OCI-LY7 (cell line): ENCODE measurements at regions not wholly inside any gene's neighbourhood (a gene's known extent, or its start where the extent isn't known, plus 50 kb on each side); places are given as distances from the start of the nearest gene placed in this dataset.

Experiments used
- BruUV-seq: library from RNA; stranded (reverse); fragments of 400-500 nt; replicated peaks from 2 replicates; lab custom pipeline; 2021; lab: Mats Ljungman, UMichigan
- CTCF ChIA-PET: fragments of 300-600 bp; sonication (Branson Sonifier 250); formaldehyde crosslinking; loops from one replicate; lab custom pipeline; 2022; ENCODE audit warnings: antibody characterized with exemption; ENCODE audit not compliant: unreplicated experiment; lab: Charles Lee
- POLR2A ChIA-PET: fragments of 300-600 bp; sonication (Branson Sonifier 250); formaldehyde crosslinking; loops from one replicate; lab custom pipeline; 2022; ENCODE audit warnings: antibody characterized with exemption; lab: Charles Lee
- DNase-seq: peaks from one replicate; pipeline ENCODE4 v3.0.0-alpha.2; 2015; ENCODE audit warnings: low spot score
- H2AFZ ChIP-seq: fragments of 200-600 bp; sonication (generic), shearing (Covaris generic); 2 replicates; pipeline ENCODE4 v1.6.1; 2014; ENCODE audit warnings: mild to moderate bottlenecking, antibody characterized with exemption, low read length, moderate library complexity
- H3K27ac ChIP-seq: fragments of 200-600 bp; sonication (generic); 2 replicates; pipeline ENCODE4 v1.5.1; 2014; ENCODE audit warnings: mixed run types, low read depth, mild to moderate bottlenecking, moderate library complexity, low read length, inconsistent platforms; ENCODE audit not compliant: poor library complexity, severe bottlenecking
- H3K36me3 ChIP-seq: fragments of 200-600 bp; sonication (generic); 2 replicates; pipeline ENCODE4 v1.6.1; 2014; ENCODE audit warnings: mild to moderate bottlenecking, antibody characterized with exemption, low read length, moderate library complexity, mixed read lengths; ENCODE audit not compliant: insufficient read depth
- H3K4me1 ChIP-seq: fragments of 200-600 bp; sonication (generic); 2 replicates; pipeline ENCODE4 v1.5.1; 2014; ENCODE audit warnings: mild to moderate bottlenecking, low read length; ENCODE audit not compliant: insufficient read depth, poor library complexity, severe bottlenecking
- H3K4me2 ChIP-seq: fragments of 200-600 bp; sonication (generic); 2 replicates; pipeline ENCODE4 v1.6.1; 2014; ENCODE audit warnings: mild to moderate bottlenecking, low read length
- H3K4me3 ChIP-seq: fragments of 200-600 bp; sonication (generic); 2 replicates; pipeline ENCODE4 v1.5.1; 2014; ENCODE audit warnings: mild to moderate bottlenecking, low read depth, low read length; ENCODE audit not compliant: poor library complexity, severe bottlenecking
- H3K79me2 ChIP-seq: fragments of 200-600 bp; sonication (generic); 2 replicates; pipeline ENCODE4 v1.6.1; 2016; ENCODE audit warnings: low read depth, mild to moderate bottlenecking, low read length, moderate library complexity, mixed read lengths; ENCODE audit not compliant: insufficient read depth
- H3K9me2 ChIP-seq: fragments of 200-600 bp; sonication (generic); 2 replicates; pipeline ENCODE4 v1.6.1; 2016; ENCODE audit warnings: mild to moderate bottlenecking, low read length, mixed read lengths; ENCODE audit not compliant: insufficient read depth
- H3K9me3 ChIP-seq: fragments of 200-600 bp; sonication (generic); 2 replicates; pipeline ENCODE4 v1.6.1; 2014; ENCODE audit warnings: mild to moderate bottlenecking, mixed run types, low read length, mixed read lengths
- H4K20me1 ChIP-seq: fragments of 200-600 bp; sonication (generic); 2 replicates; pipeline ENCODE4 v1.6.1; 2014; ENCODE audit warnings: mild to moderate bottlenecking, antibody characterized with exemption, low read length, moderate library complexity, mixed read lengths; ENCODE audit not compliant: insufficient read depth
- CTCF ChIP-seq: fragments of 200-600 bp; sonication (generic); conservative IDR thresholded peaks from 2 replicates; pipeline ENCODE4 v1.5.1; 2014; ENCODE audit warnings: mild to moderate bottlenecking, antibody characterized with exemption, low read length, moderate library complexity, mixed read lengths
- EZH2phosphoT487 ChIP-seq: fragments of 200-600 bp; sonication (generic); IDR thresholded peaks from 2 replicates; pipeline ENCODE4 v1.6.1; 2018; ENCODE audit warnings: low read depth, borderline replicate concordance, mild to moderate bottlenecking, mixed run types, antibody characterized with exemption, low read length, moderate library complexity, mixed read lengths
- intact Hi-C: fragments of 100-400 bp; cut with micrococcal nuclease; formaldehyde crosslinking; loops from one replicate; pipeline ENCODE4 v1.10.0; 2022; ENCODE audit not compliant: unreplicated experiment

- DNase-seq, result no peak
- Histone ChIP-seq H3K27ac (no peak overlapping the region), H3K9me3 (no peaks in the 10 kb centered on the region), H3K9me2 (no peaks in the 10 kb centered on the region), H3K79me2 (no peaks in the 10 kb centered on the region), H2AFZ (no peak overlapping the region), H4K20me1 (no peaks in the 10 kb centered on the region; the same call in 1 of the 2 replicates), H3K4me2 (no peak overlapping the region), H3K36me3 (peaks cover 3% of the 10 kb centered on the region; the same call in 1 of the 2 replicates), H3K4me3 (no peak overlapping the region), H3K4me1 (no peaks in the 10 kb centered on the region)
- POLR2A ChIA-PET, result interaction anchor here (0.6 to 0.7 kb wide), 2 partner anchors 587 to 970 kb away, joined by 3 to 4 read pairs; no protein-coding TSS in a partner anchor
- BruUV-seq, result no TSS peak
- CTCF ChIA-PET, result no interaction called here
- intact Hi-C loops, result no loop called here
- TF ChIP-seq CTCF (no peak), EZH2phosphoT487 (no peak)
Measured at GRCh38 chr2:16568998-16569784, 96.4 kb downstream of the CYRIA start.

- ChIA-PET CTCF (no interaction called here), POLR2A (no interaction called here)
- TF ChIP-seq EZH2phosphoT487 (no peak), CTCF (no peak)
- Histone ChIP-seq H3K9me3 (no peaks in the 10 kb centered on the region), H3K9me2 (no peaks in the 10 kb centered on the region), H4K20me1 (no peaks in the 10 kb centered on the region; the same call in 1 of the 2 replicates), H3K36me3 (peaks cover 5% of the 10 kb centered on the region; the same call in 1 of the 2 replicates), H3K4me3 (no peak overlapping the region), H3K4me1 (no peaks in the 10 kb centered on the region), H3K79me2 (no peaks in the 10 kb centered on the region), H3K4me2 (no peak overlapping the region), H2AFZ (no peak overlapping the region), H3K27ac (no peak overlapping the region)
- DNase-seq, result no peak
- intact Hi-C loops, result no loop called here
- no TSS peak for BruUV-seq
Measured at GRCh38 chr2:16566701-16567100, 98.9 kb downstream of the CYRIA start.

GRCh38 chr2:16565481-16565880 is 100.2 kb downstream of the CYRIA start:
- no TSS peak for BruUV-seq
- Histone ChIP-seq H3K79me2 (no peaks in the 10 kb centered on the region), H3K4me3 (no peak overlapping the region), H3K9me3 (no peaks in the 10 kb centered on the region), H2AFZ (no peak overlapping the region), H4K20me1 (no peaks in the 10 kb centered on the region), H3K4me2 (no peak overlapping the region), H3K36me3 (peaks cover 13% of the 10 kb centered on the region; the same call in 1 of the 2 replicates), H3K27ac (no peak overlapping the region), H3K9me2 (no peaks in the 10 kb centered on the region), H3K4me1 (no peaks in the 10 kb centered on the region)
- no peak for TF ChIP-seq CTCF
- TF ChIP-seq EZH2phosphoT487, result no peak
- no peak for DNase-seq
- POLR2A ChIA-PET, result interaction anchor here (0.6 kb wide), 1 partner anchor 1006 kb away, joined by 3 read pairs; no protein-coding TSS in a partner anchor
- CTCF ChIA-PET, result no interaction called here
- intact Hi-C loops, result no loop called here
